ENCODE measurements at regions not wholly inside any gene's neighbourhood (a gene's known extent, or its start where the extent isn't known, plus 50 kb on each side); places are given as distances from the start of the nearest gene placed in this dataset.

- no peak for DNase-seq (ENCODE audit: low read depth in 2 of 2)
Measured at GRCh38 chr6:146903451-146903850, 300.8 kb upstream of the STXBP5 start.

- DNase-seq (ENCODE audit: low read depth in 2 of 2) = no peak
Measured at GRCh38 chr6:146904596-146904995, 299.6 kb upstream of the STXBP5 start.

GRCh38 chr6:146905181-146905704 lies 299.0 kb upstream of the STXBP5 start:
- peak in 1 of 2 experiments; percentile 50 for DNase-seq (ENCODE audit: low read depth in 2 of 2)

- DNase-seq (ENCODE audit: low read depth in 2 of 2) = no peak
Measured at GRCh38 chr6:146908786-146909185, 295.4 kb upstream of the STXBP5 start.

- no peak for DNase-seq (ENCODE audit: low read depth in 2 of 2)
Measured at GRCh38 chr6:146909376-146909775, 294.8 kb upstream of the STXBP5 start.

GRCh38 chr6:146909886-146910285 lies 294.3 kb upstream of the STXBP5 start:
- DNase-seq (ENCODE audit: low read depth in 2 of 2) = no peak

- no peak for DNase-seq (ENCODE audit: low read depth in 2 of 2)
Measured at GRCh38 chr6:146910611-146911010, 293.6 kb upstream of the STXBP5 start.

GRCh38 chr6:146911635-146912215 lies 292.5 kb upstream of the STXBP5 start:
- DNase-seq (ENCODE audit: low read depth in 2 of 2) = no peak

GRCh38 chr6:146912730-146913685 lies 291.2 kb upstream of the STXBP5 start:
- no peak for DNase-seq (ENCODE audit: low read depth in 2 of 2)

GRCh38 chr6:146913842-146914488 lies 290.3 kb upstream of the STXBP5 start:
- peak; percentile 93 to 95 for DNase-seq (ENCODE audit: low read depth in 2 of 2)

- DNase-seq (ENCODE audit: low read depth in 2 of 2) = peak; percentile 95 to 96
Measured at GRCh38 chr6:146914489-146915483, 289.4 kb upstream of the STXBP5 start.

- DNase-seq (ENCODE audit: low read depth in 2 of 2) = no peak
Measured at GRCh38 chr6:146915671-146916127, 288.5 kb upstream of the STXBP5 start.

GRCh38 chr6:146916435-146917025 lies 287.7 kb upstream of the STXBP5 start:
- no peak for DNase-seq (ENCODE audit: low read depth in 2 of 2)

- DNase-seq (ENCODE audit: low read depth in 2 of 2) = no peak
Measured at GRCh38 chr6:146917182-146917581, 287.0 kb upstream of the STXBP5 start.

GRCh38 chr6:146917979-146918378 lies 286.2 kb upstream of the STXBP5 start:
- DNase-seq (ENCODE audit: low read depth in 2 of 2) = no peak

- no peak for DNase-seq (ENCODE audit: low read depth in 2 of 2)
Measured at GRCh38 chr6:146919017-146919416, 285.2 kb upstream of the STXBP5 start.

GRCh38 chr6:146923205-146923833 lies 280.9 kb upstream of the STXBP5 start:
- no peak for DNase-seq (ENCODE audit: low read depth in 2 of 2)

- no peak for DNase-seq (ENCODE audit: low read depth in 2 of 2)
Measured at GRCh38 chr6:146925846-146926245, 278.4 kb upstream of the STXBP5 start.

GRCh38 chr6:146928503-146928902 lies 275.7 kb upstream of the STXBP5 start:
- no peak for DNase-seq (ENCODE audit: low read depth in 2 of 2)

- DNase-seq (ENCODE audit: low read depth in 2 of 2) = no peak
Measured at GRCh38 chr6:146931214-146931613, 273.0 kb upstream of the STXBP5 start.
